Astrocyte (in vitro differentiated cells and primary cell): ENCODE measurements at regions not wholly inside any gene's neighbourhood (a gene's known extent, or its start where the extent isn't known, plus 50 kb on each side); places are given as distances from the start of the nearest gene placed in this dataset.

Source experiments
- DNase-seq: peaks from one replicate; pipeline ENCODE4 v3.0.0-alpha.2; 2010; ENCODE audit warnings: low read depth
- FAIRE-seq: peaks from 2 replicates; lab custom pipeline; 2011; peaks lifted over from hg19 to GRCh38; lab: Jason Lieb, UNC
- H2AFZ ChIP-seq: 2 replicates; pipeline ENCODE4 v1.6.0; 2012; ENCODE audit warnings: low read depth, low read length, inconsistent platforms
- H3K27ac ChIP-seq: 2 replicates; pipeline ENCODE4 v1.5.1; 2011; ENCODE audit warnings: low read depth, low read length, inconsistent platforms
- H3K27me3 ChIP-seq: 2 replicates; pipeline ENCODE4 v1.6.0; 2011; ENCODE audit warnings: low read length, inconsistent platforms; ENCODE audit not compliant: insufficient read depth
- H3K36me3 ChIP-seq: 2 replicates; pipeline ENCODE4 v1.5.1; 2011; ENCODE audit warnings: low read length, inconsistent platforms; ENCODE audit not compliant: insufficient read depth
- H3K4me1 ChIP-seq: 2 replicates; pipeline ENCODE4 v1.5.1; 2011; ENCODE audit warnings: low read length, inconsistent platforms; ENCODE audit not compliant: insufficient read depth
- H3K4me2 ChIP-seq: 2 replicates; pipeline ENCODE4 v1.6.0; 2012; ENCODE audit warnings: low read length, inconsistent platforms
- H3K4me3 ChIP-seq: 2 replicates; pipeline ENCODE4 v1.5.1; 2011; ENCODE audit warnings: low read depth, mild to moderate bottlenecking, low read length, inconsistent platforms; ENCODE audit not compliant: insufficient read depth
- H3K79me2 ChIP-seq: 2 replicates; pipeline ENCODE4 v1.6.0; 2012; ENCODE audit warnings: mild to moderate bottlenecking, low read length, inconsistent platforms; ENCODE audit not compliant: insufficient read depth
- H3K9ac ChIP-seq: 2 replicates; pipeline ENCODE4 v1.6.0; 2012; ENCODE audit warnings: mild to moderate bottlenecking, low read length, inconsistent platforms
- H3K9me3 ChIP-seq: 2 replicates; pipeline ENCODE4 v1.5.1; 2012; ENCODE audit warnings: low read depth, mild to moderate bottlenecking, low read length, inconsistent platforms; ENCODE audit not compliant: insufficient read depth
- H4K20me1 ChIP-seq: 2 replicates; pipeline ENCODE4 v1.6.0; 2012; ENCODE audit warnings: low read length, inconsistent platforms; ENCODE audit not compliant: insufficient read depth
- H3K27ac Mint-ChIP-seq: one replicate; pipeline ENCODE4 v1.8.0; 2021; ENCODE audit warnings: mild to moderate bottlenecking, mixed read lengths; ENCODE audit not compliant: unreplicated experiment
- H3K27me3 Mint-ChIP-seq: one replicate; pipeline ENCODE4 v1.8.0; 2021; ENCODE audit warnings: low read depth, mixed read lengths; ENCODE audit not compliant: unreplicated experiment
- H3K36me3 Mint-ChIP-seq: one replicate; pipeline ENCODE4 v1.8.0; 2021; ENCODE audit warnings: low read depth, mixed read lengths; ENCODE audit not compliant: unreplicated experiment
- H3K4me1 Mint-ChIP-seq: one replicate; pipeline ENCODE4 v1.8.0; 2021; ENCODE audit warnings: low read depth, mixed read lengths; ENCODE audit not compliant: unreplicated experiment
- H3K4me3 Mint-ChIP-seq: one replicate; pipeline ENCODE4 v1.8.0; 2021; ENCODE audit warnings: mild to moderate bottlenecking, moderate library complexity, mixed read lengths; ENCODE audit not compliant: unreplicated experiment
- H3K9me3 Mint-ChIP-seq: one replicate; pipeline ENCODE4 v1.8.0; 2021; ENCODE audit warnings: mild to moderate bottlenecking, mixed read lengths; ENCODE audit not compliant: unreplicated experiment
- EZH2 ChIP-seq: IDR thresholded peaks from 2 replicates; pipeline ENCODE4 v1.6.1; 2012; ENCODE audit warnings: mild to moderate bottlenecking, low read length, inconsistent platforms; ENCODE audit not compliant: insufficient read depth
- TF ChIP-seq, protein P1 (sequence below): IDR thresholded peaks from 2 replicates; pipeline ENCODE4 v1.5.1; 2011; ENCODE audit warnings: low read depth, mild to moderate bottlenecking, inconsistent platforms, low read length, moderate library complexity; ENCODE audit not compliant: insufficient read depth

DNA sequence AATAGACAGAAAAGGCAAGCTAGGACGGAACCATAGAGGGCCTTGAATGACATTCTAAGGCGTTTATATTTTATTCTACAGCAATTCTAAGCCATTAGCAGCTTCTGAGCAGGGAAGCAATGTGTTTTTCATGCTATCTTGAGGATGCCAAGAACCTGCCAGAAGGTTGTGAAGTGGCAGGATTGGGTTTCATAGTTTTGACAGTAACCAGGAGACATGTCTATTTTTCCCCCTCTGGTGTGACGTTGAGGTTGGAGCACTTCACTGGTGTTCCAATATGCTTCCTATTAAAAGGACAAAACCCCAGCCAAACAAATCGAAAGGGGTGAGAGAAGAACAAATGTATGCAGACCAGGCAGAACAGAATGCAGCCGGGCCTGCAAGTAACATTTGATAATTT, 148.2 kb downstream of the SPATA19 start:
- H3K9me3 Mint-ChIP-seq = no peaks in the 10 kb centered on the region
- DNase-seq (no peak), FAIRE-seq (no peak)
- H4K20me1 ChIP-seq = no peaks in the 10 kb centered on the region
- H3K9me3 ChIP-seq = no peaks in the 10 kb centered on the region
- no peak overlapping the region for H2AFZ ChIP-seq
- H3K27ac Mint-ChIP-seq = no peak overlapping the region
- H3K79me2 ChIP-seq = no peaks in the 10 kb centered on the region
- no peaks in the 10 kb centered on the region for H3K4me1 Mint-ChIP-seq
- no peak overlapping the region for H3K9ac ChIP-seq
- H3K4me1 ChIP-seq = no peaks in the 10 kb centered on the region
- no peaks in the 10 kb centered on the region for H3K36me3 Mint-ChIP-seq
- no peaks in the 10 kb centered on the region for H3K27me3 ChIP-seq
- H3K4me2 ChIP-seq = no peak overlapping the region
- no peaks in the 10 kb centered on the region for H3K36me3 ChIP-seq
- no peak overlapping the region for H3K4me3 Mint-ChIP-seq
- H3K27ac ChIP-seq = no peak overlapping the region
- TF ChIP-seq EZH2 = no peak
- TF ChIP-seq, protein P1, sequence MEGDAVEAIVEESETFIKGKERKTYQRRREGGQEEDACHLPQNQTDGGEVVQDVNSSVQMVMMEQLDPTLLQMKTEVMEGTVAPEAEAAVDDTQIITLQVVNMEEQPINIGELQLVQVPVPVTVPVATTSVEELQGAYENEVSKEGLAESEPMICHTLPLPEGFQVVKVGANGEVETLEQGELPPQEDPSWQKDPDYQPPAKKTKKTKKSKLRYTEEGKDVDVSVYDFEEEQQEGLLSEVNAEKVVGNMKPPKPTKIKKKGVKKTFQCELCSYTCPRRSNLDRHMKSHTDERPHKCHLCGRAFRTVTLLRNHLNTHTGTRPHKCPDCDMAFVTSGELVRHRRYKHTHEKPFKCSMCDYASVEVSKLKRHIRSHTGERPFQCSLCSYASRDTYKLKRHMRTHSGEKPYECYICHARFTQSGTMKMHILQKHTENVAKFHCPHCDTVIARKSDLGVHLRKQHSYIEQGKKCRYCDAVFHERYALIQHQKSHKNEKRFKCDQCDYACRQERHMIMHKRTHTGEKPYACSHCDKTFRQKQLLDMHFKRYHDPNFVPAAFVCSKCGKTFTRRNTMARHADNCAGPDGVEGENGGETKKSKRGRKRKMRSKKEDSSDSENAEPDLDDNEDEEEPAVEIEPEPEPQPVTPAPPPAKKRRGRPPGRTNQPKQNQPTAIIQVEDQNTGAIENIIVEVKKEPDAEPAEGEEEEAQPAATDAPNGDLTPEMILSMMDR = no peak
- H3K27me3 Mint-ChIP-seq = peaks cover 6% of the 10 kb centered on the region
- no peak overlapping the region for H3K4me3 ChIP-seq

DNA sequence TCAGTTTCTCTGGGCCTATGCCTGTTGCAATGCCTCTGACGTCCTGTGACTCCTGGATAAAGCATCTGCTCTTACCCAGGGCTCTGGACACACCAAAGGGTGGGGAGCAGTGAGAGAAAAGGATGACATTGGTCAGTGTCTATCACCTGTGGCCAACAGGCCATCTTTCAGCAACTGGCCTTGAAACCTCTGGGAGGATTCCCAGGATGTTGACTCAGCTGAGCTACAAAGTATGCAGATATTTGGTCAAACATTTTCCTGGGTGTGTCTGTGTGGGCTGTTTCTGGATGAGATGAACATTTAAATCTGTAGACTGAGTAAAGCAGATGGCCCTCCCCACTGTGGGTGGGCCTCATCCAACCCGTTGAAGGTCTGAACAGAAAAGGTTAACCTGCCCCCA, 149.9 kb downstream of the SPATA19 start:
- H3K9ac ChIP-seq = no peak overlapping the region
- H3K79me2 ChIP-seq = no peaks in the 10 kb centered on the region
- no peak overlapping the region for H3K27ac Mint-ChIP-seq
- H4K20me1 ChIP-seq = no peaks in the 10 kb centered on the region
- no peak overlapping the region for H3K27ac ChIP-seq
- no peaks in the 10 kb centered on the region for H3K27me3 ChIP-seq
- DNase-seq (no peak), FAIRE-seq (no peak)
- no peak overlapping the region for H3K4me3 ChIP-seq
- no peaks in the 10 kb centered on the region for H3K36me3 ChIP-seq
- no peaks in the 10 kb centered on the region for H3K9me3 Mint-ChIP-seq
- no peaks in the 10 kb centered on the region for H3K4me1 Mint-ChIP-seq
- H3K27me3 Mint-ChIP-seq = peaks cover 6% of the 10 kb centered on the region
- H3K36me3 Mint-ChIP-seq = no peaks in the 10 kb centered on the region
- no peaks in the 10 kb centered on the region for H3K9me3 ChIP-seq
- no peaks in the 10 kb centered on the region for H3K4me1 ChIP-seq
- no peak overlapping the region for H2AFZ ChIP-seq
- no peak overlapping the region for H3K4me2 ChIP-seq
- no peak overlapping the region for H3K4me3 Mint-ChIP-seq
- TF ChIP-seq, protein P1 = no peak
- TF ChIP-seq EZH2 = no peak

DNA sequence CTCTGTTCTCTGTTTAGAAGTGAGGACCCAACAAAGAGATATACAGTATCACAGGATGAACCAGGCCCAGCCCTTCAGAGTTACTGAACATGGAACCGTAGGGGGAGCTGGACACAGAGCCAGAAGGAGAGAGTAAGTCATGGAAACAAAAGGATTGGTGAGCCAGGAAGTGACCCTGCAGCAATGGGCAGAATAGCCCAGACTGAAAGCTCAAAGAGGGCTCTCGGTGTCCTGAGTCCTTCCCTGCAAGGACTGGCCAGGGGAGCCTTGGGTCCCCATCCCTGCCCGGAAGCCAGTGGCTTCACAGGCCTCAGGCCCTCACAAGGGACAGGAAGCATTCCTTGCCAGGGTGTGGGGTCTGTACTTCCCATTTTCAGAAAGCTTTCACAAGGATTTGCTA, 150.6 kb downstream of the SPATA19 start:
- FAIRE-seq = no peak
- Histone ChIP-seq H3K27me3 (no peaks in the 10 kb centered on the region), H3K4me3 (no peak overlapping the region), H3K9me3 (no peaks in the 10 kb centered on the region), H3K27ac (no peak overlapping the region), H2AFZ (no peak overlapping the region), H4K20me1 (no peaks in the 10 kb centered on the region), H3K79me2 (no peaks in the 10 kb centered on the region), H3K9ac (no peak overlapping the region), H3K36me3 (no peaks in the 10 kb centered on the region), H3K4me2 (no peak overlapping the region), H3K4me1 (no peaks in the 10 kb centered on the region)
- TF ChIP-seq EZH2 = no peak
- TF ChIP-seq, protein P1 = no peak
- DNase-seq = no peak
- Mint-ChIP-seq H3K9me3 (no peaks in the 10 kb centered on the region), H3K4me3 (no peak overlapping the region), H3K27ac (no peak overlapping the region), H3K27me3 (peaks cover 6% of the 10 kb centered on the region), H3K4me1 (no peaks in the 10 kb centered on the region), H3K36me3 (no peaks in the 10 kb centered on the region)
